Mesodermal cell (in vitro differentiated cells): ENCODE measurements at regions not wholly inside any gene's neighbourhood (a gene's known extent, or its start where the extent isn't known, plus 50 kb on each side); places are given as distances from the start of the nearest gene placed in this dataset.

Source experiments
- H3K27ac ChIP-seq: 2 replicates; pipeline ENCODE4 v1.7.0; 2013; ENCODE audit warnings: mild to moderate bottlenecking, low read depth, low read length, moderate library complexity; ENCODE audit not compliant: severe bottlenecking
- H3K36me3 ChIP-seq: 2 replicates; pipeline ENCODE4 v1.7.1; 2013; ENCODE audit warnings: mild to moderate bottlenecking, low read length, moderate library complexity; ENCODE audit not compliant: control insufficient read depth, insufficient read depth
- H3K4me1 ChIP-seq: one replicate; pipeline ENCODE4 v1.7.1; 2013; ENCODE audit warnings: mild to moderate bottlenecking, low read length; ENCODE audit not compliant: insufficient read depth, control insufficient read depth, poor library complexity, severe bottlenecking
- H3K4me3 ChIP-seq: 2 replicates; pipeline ENCODE4 v1.7.0; 2013; ENCODE audit warnings: low read length, control low read depth, mild to moderate bottlenecking; ENCODE audit not compliant: insufficient read depth, poor library complexity, severe bottlenecking; ENCODE audit errors: extremely low read depth
- H3K9me3 ChIP-seq: 2 replicates; pipeline ENCODE4 v1.7.1; 2013; ENCODE audit warnings: mild to moderate bottlenecking, low read length, moderate library complexity; ENCODE audit not compliant: control insufficient read depth
- WGBS, 2 experiments: methylation state at CpG; one replicate each; pipeline ENCODE4 v1.1.5; 2013; ENCODE audit warnings: missing lambda C conversion rate in 2 of 2; ENCODE audit not compliant: insufficient coverage in 2 of 2; 5-methylcytosine and 5-hydroxymethylcytosine counted together

GRCh38 chr4:138052806-138053632 is 189.1 kb downstream of the SLC7A11 start:
- no peaks in the 10 kb centered on the region for H3K9me3 ChIP-seq
- peaks cover 23% of the 10 kb centered on the region for H3K4me1 ChIP-seq
- no peaks in the 10 kb centered on the region for H3K36me3 ChIP-seq
- no peak overlapping the region for H3K4me3 ChIP-seq
- WGBS, 2 experiments: 82 to 90% methylated on average over 22 to 23 of the region's 31 CpGs
- peak overlapping the region; percentile 68 for H3K27ac ChIP-seq

DNA sequence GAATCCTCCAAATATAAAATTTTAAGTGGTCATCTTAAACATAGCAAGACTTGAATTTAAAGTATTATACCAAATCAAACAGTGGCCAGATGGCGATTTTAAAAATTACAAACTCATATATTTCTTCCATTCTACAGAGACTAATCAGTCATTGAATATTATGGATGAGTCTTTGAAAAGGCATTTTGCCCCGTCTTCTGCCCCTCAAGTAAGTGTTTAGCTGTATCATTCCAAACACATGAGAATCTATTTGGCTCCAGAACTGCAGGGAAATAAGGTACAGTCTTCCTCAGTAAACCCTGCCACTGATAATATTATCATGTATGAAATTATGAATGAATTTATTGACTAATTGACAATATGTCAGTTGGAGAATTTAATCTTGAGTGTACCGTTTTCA is 191.0 kb downstream of the SLC7A11 start:
- Histone ChIP-seq H3K4me3 (no peak overlapping the region), H3K36me3 (no peaks in the 10 kb centered on the region), H3K27ac (no peak overlapping the region), H3K4me1 (peaks cover 23% of the 10 kb centered on the region), H3K9me3 (no peaks in the 10 kb centered on the region)
- no CpG with 5 or more reads among the region's 3 CpGs for WGBS, 2 experiments

DNA sequence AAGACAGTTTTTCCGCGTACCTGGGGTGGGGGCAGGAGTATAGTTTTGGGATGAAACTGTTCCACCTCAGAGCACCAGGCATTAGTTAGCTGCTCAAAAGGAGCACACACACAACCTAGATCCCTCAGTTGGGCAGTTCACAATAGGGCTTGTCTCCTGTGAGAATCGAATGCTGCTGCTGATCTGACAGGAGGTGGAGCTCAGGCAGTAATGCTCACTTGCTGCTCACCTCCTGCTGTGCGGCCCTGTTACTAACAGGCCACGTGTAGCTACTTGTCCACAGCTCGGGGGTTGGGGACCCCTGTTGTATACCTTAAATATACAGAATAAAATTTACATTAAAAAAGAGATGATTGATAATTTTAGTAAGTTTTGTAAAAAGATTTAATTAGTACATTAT is 191.5 kb downstream of the SLC7A11 start:
- H3K27ac ChIP-seq: no peak overlapping the region
- H3K9me3 ChIP-seq: no peaks in the 10 kb centered on the region
- WGBS, 2 experiments: 43 to 80% methylated on average over 1 to 2 of the region's 6 CpGs
- peaks cover 23% of the 10 kb centered on the region for H3K4me1 ChIP-seq
- no peaks in the 10 kb centered on the region for H3K36me3 ChIP-seq
- no peak overlapping the region for H3K4me3 ChIP-seq

DNA sequence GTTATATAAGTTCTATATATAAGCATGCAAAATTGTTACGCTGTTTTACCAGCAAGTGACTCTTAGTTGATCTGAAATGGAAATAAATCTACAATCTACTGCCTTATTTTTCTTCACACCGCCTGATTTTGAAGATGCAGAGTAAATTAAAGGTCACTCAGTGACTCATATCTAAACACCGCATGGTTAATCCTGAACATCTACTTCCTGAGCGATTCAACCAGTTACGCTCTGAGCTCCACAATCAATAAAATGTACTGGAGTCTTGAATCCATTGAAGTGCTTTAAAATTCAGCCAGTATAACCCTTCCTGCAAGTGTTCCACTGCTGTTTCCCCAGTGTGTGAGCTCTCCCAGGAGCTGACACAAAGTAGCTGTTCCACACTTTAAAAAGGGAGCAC is 192.8 kb downstream of the SLC7A11 start:
- Histone ChIP-seq H3K9me3 (no peaks in the 10 kb centered on the region), H3K27ac (peak overlapping the region; percentile 23), H3K4me3 (no peak overlapping the region), H3K4me1 (peaks cover 19% of the 10 kb centered on the region), H3K36me3 (no peaks in the 10 kb centered on the region)
- 91 to 93% methylated on average over 4 of the region's 5 CpGs for WGBS, 2 experiments

DNA sequence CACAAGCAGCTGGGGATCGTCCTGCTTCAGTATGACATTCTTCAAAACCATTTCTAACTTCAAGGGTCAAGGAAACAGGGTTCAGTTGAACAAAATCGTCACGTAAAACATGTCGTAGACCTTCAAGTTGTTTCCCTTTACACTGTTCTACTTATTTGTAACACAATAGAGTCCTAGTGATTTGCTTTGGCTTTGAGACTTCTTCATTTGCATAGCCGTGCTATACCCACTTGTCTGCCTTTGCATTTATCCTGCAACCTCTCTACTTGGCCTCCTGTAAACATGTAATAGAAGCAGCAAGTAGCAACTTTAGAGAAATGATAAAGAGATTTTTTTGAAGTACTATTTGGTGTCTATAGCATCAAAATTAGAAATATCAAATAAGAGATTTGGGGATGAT is 194.9 kb downstream of the SLC7A11 start:
- H3K4me1 ChIP-seq: peaks cover 6% of the 10 kb centered on the region
- no peaks in the 10 kb centered on the region for H3K9me3 ChIP-seq
- no peak overlapping the region for H3K27ac ChIP-seq
- no peaks in the 10 kb centered on the region for H3K36me3 ChIP-seq
- no peak overlapping the region for H3K4me3 ChIP-seq
- 34 to 42% methylated on average over 3 to 4 of the region's 5 CpGs for WGBS, 2 experiments

- H3K27ac ChIP-seq: no peak overlapping the region
- no peaks in the 10 kb centered on the region for H3K36me3 ChIP-seq
- no peaks in the 10 kb centered on the region for H3K9me3 ChIP-seq
- no peaks in the 10 kb centered on the region for H3K4me1 ChIP-seq
- WGBS, 2 experiments: 83 to 94% methylated on average over 2 of the region's 3 CpGs
- H3K4me3 ChIP-seq: no peak overlapping the region
These were observed 197.1 kb downstream of the SLC7A11 start for GRCh38 chr4:138045036-138045435.

GRCh38 chr4:138039010-138039409 is 203.1 kb downstream of the SLC7A11 start:
- Histone ChIP-seq H3K4me1 (no peaks in the 10 kb centered on the region), H3K36me3 (no peaks in the 10 kb centered on the region), H3K9me3 (no peaks in the 10 kb centered on the region), H3K4me3 (no peak overlapping the region), H3K27ac (no peak overlapping the region)
- 83 to 100% methylated on average over 1 of the region's 2 CpGs for WGBS, 2 experiments

DNA sequence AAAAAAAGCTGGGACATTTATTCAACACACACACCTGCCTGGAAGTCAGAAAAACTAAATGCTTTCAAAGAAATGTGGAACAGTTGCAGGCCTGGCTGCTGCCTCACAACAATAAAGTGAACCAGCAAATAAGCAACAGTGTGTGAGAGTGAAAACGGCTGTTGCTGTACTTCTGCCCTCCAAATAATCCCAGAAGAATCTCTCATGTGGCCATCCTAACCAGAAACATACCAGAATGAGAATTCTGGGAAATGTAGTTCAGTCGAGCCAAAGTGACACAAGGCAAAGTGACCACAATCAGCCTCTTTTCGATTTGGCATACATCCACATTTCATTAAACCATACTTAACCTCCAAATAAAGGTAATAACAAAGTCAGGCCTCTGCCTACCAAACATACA is 204.5 kb downstream of the SLC7A11 start:
- Histone ChIP-seq H3K4me1 (no peaks in the 10 kb centered on the region), H3K4me3 (no peak overlapping the region), H3K9me3 (no peaks in the 10 kb centered on the region), H3K27ac (no peak overlapping the region), H3K36me3 (no peaks in the 10 kb centered on the region)
- WGBS, 2 experiments: 50 to 83% methylated on average over 1 of the region's 3 CpGs

DNA sequence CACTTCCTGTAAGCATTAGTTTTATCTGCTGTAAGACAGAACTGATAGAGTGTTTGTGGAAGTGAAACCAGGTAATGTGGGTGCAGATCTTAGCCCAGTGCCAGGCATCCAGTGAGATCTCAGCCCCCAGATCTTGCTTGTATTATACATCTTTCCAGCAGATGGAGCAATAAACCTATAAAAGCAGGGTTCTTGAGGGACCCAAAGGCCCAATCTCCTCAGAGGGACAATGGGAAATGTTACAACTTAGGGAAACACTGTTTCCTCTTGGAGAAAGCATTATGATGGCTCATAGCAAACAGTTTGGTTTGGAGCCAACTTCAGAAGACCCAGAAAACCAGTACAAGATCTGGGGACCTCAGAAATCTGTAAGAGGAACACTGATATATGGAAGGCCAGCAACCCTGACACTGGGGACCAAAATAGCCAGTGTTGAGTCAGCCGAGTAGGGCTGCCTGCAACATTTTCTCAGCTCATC is 206.3 kb downstream of the SLC7A11 start:
- no peaks in the 10 kb centered on the region for H3K36me3 ChIP-seq
- H3K9me3 ChIP-seq: no peaks in the 10 kb centered on the region
- H3K4me3 ChIP-seq: no peak overlapping the region
- no peak overlapping the region for H3K27ac ChIP-seq
- no peaks in the 10 kb centered on the region for H3K4me1 ChIP-seq
- no CpG with 5 or more reads among the region's 1 CpG for WGBS, 2 experiments

DNA sequence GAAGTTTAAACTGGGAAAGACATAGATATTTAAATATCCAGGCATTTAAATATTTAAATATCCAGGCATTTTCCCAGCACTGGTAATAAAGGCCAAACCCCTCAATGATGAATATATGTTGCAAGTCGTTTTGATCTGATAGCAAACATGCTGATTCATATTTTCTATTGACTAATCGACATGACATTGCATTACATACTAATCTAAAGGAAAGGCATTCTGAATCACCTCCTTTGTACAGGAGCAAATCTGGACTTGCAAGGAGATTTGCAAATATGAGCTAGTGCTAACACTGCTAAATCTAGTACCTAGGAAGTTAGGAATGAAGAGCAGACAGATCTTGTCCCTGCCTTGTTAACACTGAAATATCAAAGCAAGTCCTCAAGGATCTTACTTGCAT is 207.3 kb downstream of the SLC7A11 start:
- H3K36me3 ChIP-seq: no peaks in the 10 kb centered on the region
- WGBS, 2 experiments: no CpG with 5 or more reads among the region's 2 CpGs
- H3K4me3 ChIP-seq: no peak overlapping the region
- H3K27ac ChIP-seq: no peak overlapping the region
- no peaks in the 10 kb centered on the region for H3K9me3 ChIP-seq
- H3K4me1 ChIP-seq: no peaks in the 10 kb centered on the region

- no peak overlapping the region for H3K4me3 ChIP-seq
- H3K27ac ChIP-seq: no peak overlapping the region
- H3K4me1 ChIP-seq: no peaks in the 10 kb centered on the region
- no peaks in the 10 kb centered on the region for H3K36me3 ChIP-seq
- H3K9me3 ChIP-seq: no peaks in the 10 kb centered on the region
These were observed 209.9 kb downstream of the SLC7A11 start for GRCh38 chr4:138032222-138032621.
